ENCODE measurements at regions not wholly inside any gene's neighbourhood (a gene's known extent, or its start where the extent isn't known, plus 50 kb on each side); places are given as distances from the start of the nearest gene placed in this dataset.

- Mint-ChIP-seq H3K36me3 (ENCODE audit: insufficient read depth) (no peaks in the 10 kb centered on the region), H3K27me3 (peaks cover 9% of the 10 kb centered on the region), H3K4me1 (ENCODE audit: low read depth) (peaks cover 13% of the 10 kb centered on the region), H3K27ac (no peak overlapping the region), H3K9me3 (ENCODE audit: low read depth) (no peaks in the 10 kb centered on the region), H3K4me3 (ENCODE audit: low read depth) (no peak overlapping the region)
- DNase-seq (ENCODE audit: low spot score, unreplicated experiment), result no peak
- TF ChIP-seq CTCF (IDR thresholded peaks at IDR 0.05; ENCODE audit: unreplicated experiment), result no peak
These were observed 114.6 kb upstream of the PDE10A start for GRCh38 chr6:165777680-165778079.

GRCh38 chr6:165776691-165777090 lies 113.7 kb upstream of the PDE10A start:
- H3K27ac Mint-ChIP-seq, result no peak overlapping the region
- H3K27me3 Mint-ChIP-seq, result peaks cover 5% of the 10 kb centered on the region
- TF ChIP-seq CTCF (IDR thresholded peaks at IDR 0.05; ENCODE audit: unreplicated experiment), result no peak
- peaks cover 13% of the 10 kb centered on the region for H3K4me1 Mint-ChIP-seq (ENCODE audit: low read depth)
- no peak overlapping the region for H3K4me3 Mint-ChIP-seq (ENCODE audit: low read depth)
- no peak for DNase-seq (ENCODE audit: low spot score, unreplicated experiment)
- no peaks in the 10 kb centered on the region for H3K9me3 Mint-ChIP-seq (ENCODE audit: low read depth)
- no peaks in the 10 kb centered on the region for H3K36me3 Mint-ChIP-seq (ENCODE audit: insufficient read depth)

GRCh38 chr6:165775721-165776120 lies 112.7 kb upstream of the PDE10A start:
- Mint-ChIP-seq H3K27ac (no peak overlapping the region), H3K4me1 (ENCODE audit: low read depth) (peaks cover 13% of the 10 kb centered on the region), H3K36me3 (ENCODE audit: insufficient read depth) (no peaks in the 10 kb centered on the region), H3K27me3 (peaks cover 7% of the 10 kb centered on the region), H3K9me3 (ENCODE audit: low read depth) (no peaks in the 10 kb centered on the region), H3K4me3 (ENCODE audit: low read depth) (no peak overlapping the region)
- TF ChIP-seq CTCF (IDR thresholded peaks at IDR 0.05; ENCODE audit: unreplicated experiment), result no peak
- no peak for DNase-seq (ENCODE audit: low spot score, unreplicated experiment)

- no peak for TF ChIP-seq CTCF (IDR thresholded peaks at IDR 0.05; ENCODE audit: unreplicated experiment)
- H3K4me3 Mint-ChIP-seq (ENCODE audit: low read depth), result no peak overlapping the region
- peak overlapping the region; percentile 81 for H3K27ac Mint-ChIP-seq
- peaks cover 10% of the 10 kb centered on the region for H3K27me3 Mint-ChIP-seq
- H3K4me1 Mint-ChIP-seq (ENCODE audit: low read depth), result peaks cover 13% of the 10 kb centered on the region
- H3K36me3 Mint-ChIP-seq (ENCODE audit: insufficient read depth), result no peaks in the 10 kb centered on the region
- no peaks in the 10 kb centered on the region for H3K9me3 Mint-ChIP-seq (ENCODE audit: low read depth)
- DNase-seq (ENCODE audit: low spot score, unreplicated experiment), result no peak
These were observed 112.0 kb upstream of the PDE10A start for GRCh38 chr6:165774903-165775601.

GRCh38 chr6:165770397-165771082 lies 107.5 kb upstream of the PDE10A start:
- H3K27me3 Mint-ChIP-seq, result peaks cover 5% of the 10 kb centered on the region
- H3K4me3 Mint-ChIP-seq (ENCODE audit: low read depth), result no peak overlapping the region
- no peak for TF ChIP-seq CTCF (IDR thresholded peaks at IDR 0.05; ENCODE audit: unreplicated experiment)
- H3K27ac Mint-ChIP-seq, result no peak overlapping the region
- no peaks in the 10 kb centered on the region for H3K36me3 Mint-ChIP-seq (ENCODE audit: insufficient read depth)
- DNase-seq (ENCODE audit: low spot score, unreplicated experiment), result no peak
- H3K9me3 Mint-ChIP-seq (ENCODE audit: low read depth), result no peaks in the 10 kb centered on the region
- H3K4me1 Mint-ChIP-seq (ENCODE audit: low read depth), result peaks cover 15% of the 10 kb centered on the region
